Inflammatory macrophage (primary cell): ENCODE measurements at regions not wholly inside any gene's neighbourhood (a gene's known extent, or its start where the extent isn't known, plus 50 kb on each side); places are given as distances from the start of the nearest gene placed in this dataset.
A peak's percentile ranks its signal among the peaks of the same experiment; 100 is the strongest.
"Not testable (repeated sequence)": the region's sequence is repeated elsewhere in the genome, so short reads cannot be mapped to it uniquely, and the experiment has no call there.

Source experiments
- DNase-seq, 2 donors: peaks; one replicate each; pipeline ENCODE4 v3.0.0-alpha.2; 2020 to 2022

GRCh38 chr1:233790121-233790520 lies 114.4 kb upstream of the SLC35F3 start:
- DNase-seq = no peak

DNA sequence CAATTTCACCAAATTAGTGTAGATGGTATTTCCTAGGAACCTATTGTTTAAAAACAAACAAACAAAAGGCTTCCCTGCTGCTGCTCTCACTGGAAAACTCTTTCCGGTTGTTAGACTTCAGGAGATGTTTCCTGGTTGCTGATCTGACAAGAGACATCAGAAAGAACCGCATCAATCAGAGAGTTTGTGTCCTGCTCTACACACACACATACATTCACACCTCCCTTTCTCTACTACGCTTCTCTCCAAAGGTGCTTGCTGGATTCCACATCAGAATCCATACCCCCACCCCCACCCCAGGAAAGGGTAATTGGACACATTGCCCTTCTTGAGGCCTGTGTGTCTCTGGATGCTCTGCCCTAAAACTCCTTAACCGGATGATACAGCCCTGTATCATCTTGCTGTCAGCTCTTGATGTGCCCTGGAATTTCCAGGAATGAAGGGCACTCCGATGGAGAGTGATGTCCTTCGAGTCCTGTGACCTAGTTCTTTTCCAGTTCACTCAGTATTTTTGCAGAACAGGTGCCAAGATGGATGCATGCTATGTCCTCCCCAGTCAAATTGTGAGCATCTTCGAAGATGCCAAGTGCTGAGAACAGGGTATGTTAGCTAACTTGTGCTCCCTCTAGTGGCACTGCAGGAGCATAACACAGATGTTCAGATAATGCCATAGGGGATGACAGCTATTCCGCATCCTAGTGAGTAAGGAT lies 113.7 kb upstream of the SLC35F3 start:
- peak; percentile 46 to 49 for DNase-seq

DNA sequence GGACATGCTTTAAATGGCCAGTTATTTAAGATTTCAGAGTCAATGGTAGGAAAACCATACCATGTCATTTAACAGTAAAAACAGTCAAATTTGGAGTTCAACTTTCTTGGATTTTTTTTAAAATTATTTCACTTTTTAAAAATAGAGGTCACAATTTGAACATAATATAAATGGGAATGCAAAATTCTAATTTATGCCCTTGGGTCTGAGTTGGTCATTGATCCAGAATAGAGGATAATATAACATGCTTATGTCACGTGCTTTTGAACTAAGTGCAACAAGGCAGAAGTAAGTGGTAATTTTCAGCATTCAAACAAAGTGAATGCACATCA lies 113.1 kb upstream of the SLC35F3 start:
- no peak for DNase-seq

DNA sequence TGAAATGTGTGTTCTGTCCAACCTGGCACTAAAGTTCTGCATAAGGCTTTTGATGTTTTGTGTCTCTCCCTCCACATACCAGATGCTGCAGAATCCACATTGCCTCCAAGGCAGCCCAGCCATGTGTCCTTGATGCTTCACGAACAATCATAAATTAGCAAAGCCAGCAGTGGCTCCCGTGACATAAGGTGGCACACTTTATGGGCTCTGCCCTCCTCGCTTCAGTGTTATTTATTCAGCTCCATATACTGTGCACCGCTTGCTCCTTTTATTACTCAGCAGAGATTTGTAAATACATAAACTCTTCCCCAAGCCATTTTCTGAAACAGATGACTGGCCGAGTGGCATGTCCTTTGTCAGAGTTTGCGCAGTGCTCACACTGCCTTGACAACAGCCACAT lies 112.8 kb upstream of the SLC35F3 start:
- DNase-seq = no peak

DNA sequence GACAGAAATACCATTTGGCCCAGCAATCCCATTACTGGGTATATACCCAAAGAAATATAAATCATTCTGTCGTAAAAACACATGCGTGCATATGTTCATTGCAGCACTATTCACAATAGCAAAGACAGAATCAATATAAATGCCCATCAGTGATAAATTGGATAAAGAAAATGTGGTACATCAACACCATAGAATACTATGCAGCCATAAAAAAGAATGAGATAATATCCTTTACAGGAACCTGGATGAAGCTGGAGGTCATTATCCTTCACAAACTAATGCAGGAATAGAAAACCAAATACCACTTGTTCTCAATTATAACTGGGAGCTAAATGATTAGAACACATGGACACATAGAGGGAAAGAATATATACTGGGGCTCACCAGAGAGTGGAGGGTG lies 109.6 kb upstream of the SLC35F3 start:
- no peak for DNase-seq

- no peak for DNase-seq
Measured at GRCh38 chr1:233796146-233796783, 108.2 kb upstream of the SLC35F3 start.

- DNase-seq = no peak
Measured at GRCh38 chr1:233802611-233803010, 101.9 kb upstream of the SLC35F3 start.

DNA sequence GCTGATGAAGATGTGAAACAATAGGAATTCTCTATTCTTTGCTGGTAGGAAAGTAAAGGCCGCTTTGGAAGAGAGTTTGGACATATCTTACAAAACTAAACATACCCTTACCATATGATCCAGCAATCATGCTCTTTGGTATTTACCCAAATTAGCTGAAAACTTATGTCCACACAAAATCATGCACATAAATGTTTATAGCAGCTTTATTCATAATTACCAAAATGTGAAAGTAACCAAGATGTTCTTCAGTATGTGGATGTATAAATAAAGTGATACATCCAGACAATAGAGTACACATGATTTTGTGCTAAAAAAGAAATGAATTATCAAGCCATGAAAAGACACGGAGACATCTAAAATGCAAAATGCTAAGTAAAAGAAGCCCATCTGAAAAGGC lies 98.7 kb upstream of the SLC35F3 start:
- no peak for DNase-seq

DNA sequence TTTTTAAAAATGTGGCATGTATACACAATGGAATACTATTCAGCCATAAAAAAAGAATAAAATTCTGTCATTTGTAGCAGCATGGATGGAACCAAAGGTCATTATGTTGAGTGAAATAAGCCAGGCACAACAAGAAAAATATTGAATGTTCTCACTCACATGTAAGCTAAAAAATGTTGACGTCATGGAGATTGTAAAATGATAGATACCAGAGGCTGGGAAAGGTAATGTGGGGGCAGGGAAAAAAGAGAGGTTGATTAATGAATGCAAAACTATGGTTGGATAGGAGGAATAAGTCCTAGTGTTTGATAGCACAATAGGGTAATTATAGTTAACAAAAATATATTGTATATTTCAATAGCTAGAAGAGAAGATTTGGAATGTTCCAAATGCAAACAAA lies 89.1 kb upstream of the SLC35F3 start:
- no peak for DNase-seq

GRCh38 chr1:233815865-233816264 lies 88.6 kb upstream of the SLC35F3 start:
- DNase-seq = no peak

DNA sequence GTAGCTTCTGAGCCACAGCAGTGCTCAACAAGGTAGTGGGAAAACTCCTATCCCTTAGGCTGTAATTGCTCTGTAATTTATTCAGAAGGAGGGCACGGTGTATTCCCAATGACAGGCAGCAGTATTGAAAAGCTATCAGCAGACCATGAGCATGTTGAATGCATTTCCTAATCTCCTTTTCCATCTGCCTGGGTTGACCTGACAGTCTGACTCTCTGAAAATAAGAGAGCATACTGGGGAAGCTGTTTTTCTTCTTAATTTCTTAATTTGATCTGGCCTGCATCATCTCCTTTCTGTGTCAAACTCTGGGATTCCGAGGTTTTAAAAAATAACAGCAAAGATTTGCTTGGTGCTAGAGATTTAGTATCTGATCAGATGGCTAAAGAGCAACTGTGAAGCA lies 88.1 kb upstream of the SLC35F3 start:
- no peak for DNase-seq

DNA sequence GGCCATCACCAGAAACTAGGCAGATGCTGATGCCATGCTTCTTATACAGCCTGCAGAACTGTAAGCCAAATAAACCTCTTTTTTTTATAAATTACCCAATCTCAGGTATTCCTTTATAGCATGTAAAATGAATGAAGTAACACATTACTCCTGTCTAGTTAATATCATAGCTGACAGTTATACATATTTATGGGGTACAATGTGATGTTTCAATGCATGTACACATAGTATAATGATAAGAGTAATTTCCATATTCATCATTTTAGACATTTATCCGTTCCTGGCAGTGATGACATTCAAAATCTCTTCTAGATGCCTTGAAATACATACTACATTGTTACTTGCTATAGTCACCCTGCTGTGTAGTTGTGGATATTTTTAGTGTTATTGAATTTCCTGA lies 85.4 kb upstream of the SLC35F3 start:
- no peak for DNase-seq

DNA sequence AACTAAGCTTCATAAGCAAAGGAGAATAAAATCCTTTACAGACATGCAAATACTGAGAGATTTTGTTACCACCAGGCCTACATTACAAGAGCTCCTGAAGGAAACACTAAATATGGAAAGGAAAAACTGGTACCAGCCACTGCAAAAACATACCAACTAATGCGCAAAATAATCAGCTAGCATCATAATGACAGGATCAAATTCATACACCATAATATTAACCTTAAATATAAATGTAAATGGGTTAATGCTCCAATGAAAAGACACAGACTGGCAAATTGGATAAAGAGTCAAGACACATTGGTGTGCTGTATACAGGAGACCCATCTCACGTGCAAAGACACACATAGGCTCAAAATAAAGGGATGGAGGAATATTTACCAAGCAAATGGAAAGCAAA lies 80.3 kb upstream of the SLC35F3 start:
- DNase-seq = not testable (repeated sequence)

DNA sequence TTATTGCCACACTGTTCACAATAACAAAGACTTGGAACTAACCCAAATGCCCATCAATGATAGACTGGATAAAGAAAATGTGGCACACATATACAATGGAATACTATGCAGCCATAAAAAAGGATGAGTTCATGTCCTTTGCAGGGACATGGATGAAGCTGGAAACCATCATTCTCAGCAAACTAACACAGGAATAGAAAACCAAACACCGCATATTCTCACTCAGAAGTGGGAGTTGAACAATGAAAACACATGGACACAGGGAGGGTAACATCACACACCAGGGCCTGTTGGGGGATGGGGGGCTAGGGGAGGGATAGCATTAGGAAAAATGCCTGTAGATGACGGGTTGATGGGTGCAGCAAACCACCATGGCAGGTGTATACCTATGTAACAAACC lies 76.5 kb upstream of the SLC35F3 start:
- not testable (repeated sequence) for DNase-seq

DNA sequence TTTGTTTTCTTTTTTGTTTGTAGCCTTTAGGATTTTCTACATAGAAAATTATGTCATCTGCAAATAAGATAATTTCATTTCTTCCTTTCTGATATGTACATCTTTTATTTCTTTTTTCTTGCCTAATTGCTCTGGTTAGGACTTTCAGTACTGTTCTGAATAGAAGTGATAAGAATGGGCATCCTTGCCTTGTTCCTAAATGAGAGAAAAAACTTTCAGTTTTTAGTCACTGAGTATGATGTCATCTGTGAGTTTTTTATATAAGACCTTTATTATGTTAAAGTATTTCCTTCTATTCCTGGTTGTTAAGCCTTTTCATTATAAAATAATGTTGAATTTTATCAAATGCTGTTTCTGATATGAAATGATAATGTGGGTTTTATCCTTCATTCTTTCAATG lies 76.0 kb upstream of the SLC35F3 start:
- no peak for DNase-seq

GRCh38 chr1:233834609-233835008 lies 69.9 kb upstream of the SLC35F3 start:
- DNase-seq = no peak

GRCh38 chr1:233838207-233838606 lies 66.3 kb upstream of the SLC35F3 start:
- DNase-seq = not testable (repeated sequence)

DNA sequence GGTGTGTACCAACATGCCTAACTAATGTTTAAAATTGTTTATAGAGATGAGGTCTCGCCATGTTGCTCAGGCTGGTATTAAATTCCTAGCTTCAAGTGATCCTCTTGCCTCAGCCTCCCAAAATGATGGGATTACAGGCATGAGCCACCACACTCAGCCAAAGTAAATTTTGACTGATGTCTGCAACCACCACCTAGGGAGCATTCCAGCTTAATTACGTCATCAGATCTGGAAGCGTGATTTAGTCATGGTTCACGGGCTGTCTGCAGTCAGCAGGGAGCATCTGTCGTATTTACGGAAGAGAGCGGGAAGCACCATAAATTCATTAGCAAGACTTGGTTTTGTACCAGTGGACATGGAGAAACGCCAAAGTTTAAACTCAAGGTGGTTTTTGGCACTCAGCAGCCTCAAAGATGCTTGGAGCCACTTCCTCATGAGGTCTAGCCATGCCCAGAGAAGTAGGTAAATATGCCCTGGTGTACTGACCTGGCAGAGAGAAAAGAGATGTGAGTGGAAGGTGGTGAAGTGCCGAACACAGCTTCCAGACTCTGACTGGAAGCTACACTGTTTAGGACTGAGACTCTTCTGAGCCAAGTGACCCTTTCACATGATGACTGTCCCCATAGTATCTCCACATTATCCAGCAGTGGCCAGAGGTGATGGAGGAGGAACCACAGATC lies 60.8 kb upstream of the SLC35F3 start:
- no peak for DNase-seq

- no peak for DNase-seq
Measured at GRCh38 chr1:233844275-233844674, 60.2 kb upstream of the SLC35F3 start.

- no peak for DNase-seq
Measured at GRCh38 chr1:233844692-233845091, 59.8 kb upstream of the SLC35F3 start.
